ENCODE measurements at regions not wholly inside any gene's neighbourhood (a gene's known extent, or its start where the extent isn't known, plus 50 kb on each side); places are given as distances from the start of the nearest gene placed in this dataset.

DNA sequence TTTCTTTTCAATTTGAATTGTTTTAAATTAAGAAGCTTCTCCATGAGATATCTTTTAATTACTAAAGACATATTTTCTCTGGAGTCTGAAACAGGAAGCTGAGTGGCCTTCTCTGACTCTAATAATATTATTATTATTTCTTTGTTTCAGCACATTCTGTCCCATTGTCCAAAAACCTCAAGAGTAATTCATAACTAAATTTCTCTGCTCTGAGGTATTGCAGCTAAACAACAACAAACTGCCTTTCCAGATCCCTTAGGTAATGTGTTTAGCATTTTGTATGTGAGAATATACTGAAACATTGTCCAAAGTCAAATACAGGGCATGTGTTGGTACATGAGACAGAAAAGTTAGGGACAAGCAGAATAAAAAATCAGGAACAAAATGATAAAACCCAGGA is 199.0 kb upstream of the FAR2 start:
- TF ChIP-seq, protein P1, sequence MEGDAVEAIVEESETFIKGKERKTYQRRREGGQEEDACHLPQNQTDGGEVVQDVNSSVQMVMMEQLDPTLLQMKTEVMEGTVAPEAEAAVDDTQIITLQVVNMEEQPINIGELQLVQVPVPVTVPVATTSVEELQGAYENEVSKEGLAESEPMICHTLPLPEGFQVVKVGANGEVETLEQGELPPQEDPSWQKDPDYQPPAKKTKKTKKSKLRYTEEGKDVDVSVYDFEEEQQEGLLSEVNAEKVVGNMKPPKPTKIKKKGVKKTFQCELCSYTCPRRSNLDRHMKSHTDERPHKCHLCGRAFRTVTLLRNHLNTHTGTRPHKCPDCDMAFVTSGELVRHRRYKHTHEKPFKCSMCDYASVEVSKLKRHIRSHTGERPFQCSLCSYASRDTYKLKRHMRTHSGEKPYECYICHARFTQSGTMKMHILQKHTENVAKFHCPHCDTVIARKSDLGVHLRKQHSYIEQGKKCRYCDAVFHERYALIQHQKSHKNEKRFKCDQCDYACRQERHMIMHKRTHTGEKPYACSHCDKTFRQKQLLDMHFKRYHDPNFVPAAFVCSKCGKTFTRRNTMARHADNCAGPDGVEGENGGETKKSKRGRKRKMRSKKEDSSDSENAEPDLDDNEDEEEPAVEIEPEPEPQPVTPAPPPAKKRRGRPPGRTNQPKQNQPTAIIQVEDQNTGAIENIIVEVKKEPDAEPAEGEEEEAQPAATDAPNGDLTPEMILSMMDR (IDR thresholded peaks at IDR 0.05; ENCODE audit: borderline replicate concordance, extremely low read depth, low read length, poor library complexity, severe bottlenecking), result no peak
- no peak for TF ChIP-seq EZH2 (IDR thresholded peaks at IDR 0.05; ENCODE audit: borderline replicate concordance, low read depth, low read length, severe bottlenecking)
